GM23248 (cell line): ENCODE measurements at regions not wholly inside any gene's neighbourhood (a gene's known extent, or its start where the extent isn't known, plus 50 kb on each side); places are given as distances from the start of the nearest gene placed in this dataset.

Experiments
- DNase-seq: peaks from one replicate; pipeline ENCODE4 v3.0.0-alpha.2; 2015
- H2AFZ ChIP-seq: fragments of 200-600 bp; sonication (generic); 2 replicates; pipeline ENCODE4 v1.6.1; 2016; ENCODE audit warnings: antibody characterized with exemption
- H3F3A ChIP-seq: fragments of 200-600 bp; sonication (generic); 2 replicates; pipeline ENCODE4 v1.6.1; 2016; ENCODE audit warnings: mild to moderate bottlenecking, antibody characterized with exemption, mixed run types; ENCODE audit not compliant: insufficient read depth
- H3K27ac ChIP-seq: fragments of 200-600 bp; sonication (generic); 2 replicates; pipeline ENCODE4 v1.5.1; 2016; ENCODE audit warnings: mild to moderate bottlenecking
- H3K27me3 ChIP-seq: fragments of 200-600 bp; sonication (generic); replicated peaks from 2 replicates; pipeline ENCODE4 v1.6.1; 2016; ENCODE audit warnings: mild to moderate bottlenecking; ENCODE audit not compliant: insufficient read depth
- H3K36me3 ChIP-seq: fragments of 200-600 bp; sonication (generic); 2 replicates; pipeline ENCODE4 v1.6.1; 2016; ENCODE audit warnings: low read depth, mild to moderate bottlenecking
- H3K4me1 ChIP-seq: fragments of 200-600 bp; sonication (generic); 2 replicates; pipeline ENCODE4 v1.6.1; 2016; ENCODE audit warnings: mild to moderate bottlenecking; ENCODE audit not compliant: insufficient read depth
- H3K4me2 ChIP-seq: fragments of 200-600 bp; sonication (generic); one replicate; pipeline ENCODE4 v1.6.1; 2016; ENCODE audit warnings: mild to moderate bottlenecking; ENCODE audit not compliant: unreplicated experiment
- H3K4me3 ChIP-seq: fragments of 200-600 bp; sonication (generic); 2 replicates; pipeline ENCODE4 v1.5.1; 2016; ENCODE audit warnings: mild to moderate bottlenecking
- H3K79me2 ChIP-seq: fragments of 200-600 bp; sonication (generic); 2 replicates; pipeline ENCODE4 v1.6.1; 2016; ENCODE audit warnings: mild to moderate bottlenecking; ENCODE audit not compliant: insufficient read depth
- H3K9ac ChIP-seq: fragments of 200-600 bp; sonication (generic); 2 replicates; pipeline ENCODE4 v1.6.1; 2016; ENCODE audit warnings: mild to moderate bottlenecking
- H3K9me2 ChIP-seq: fragments of 200-600 bp; sonication (generic); 2 replicates; pipeline ENCODE4 v1.6.1; 2016; ENCODE audit warnings: mixed run types, mild to moderate bottlenecking, moderate library complexity; ENCODE audit not compliant: insufficient read depth
- H3K9me3 ChIP-seq: fragments of 200-600 bp; sonication (generic); one replicate; pipeline ENCODE4 v1.6.1; 2017; ENCODE audit warnings: low read depth
- H4K20me1 ChIP-seq: fragments of 200-600 bp; sonication (generic); 2 replicates; pipeline ENCODE4 v1.6.0; 2016; ENCODE audit not compliant: insufficient read depth
- EZH2 ChIP-seq: fragments of 200-600 bp; sonication (generic); IDR thresholded peaks from 2 replicates; pipeline ENCODE4 v1.6.1; 2018; ENCODE audit warnings: antibody characterized with exemption, mild to moderate bottlenecking; ENCODE audit not compliant: insufficient read depth, poor library complexity, severe bottlenecking
- EZH2phosphoT487 ChIP-seq: fragments of 200-600 bp; sonication (generic); IDR thresholded peaks from 2 replicates; pipeline ENCODE4 v1.6.1; 2018; ENCODE audit warnings: antibody characterized with exemption, moderate library complexity, mild to moderate bottlenecking, low read depth; ENCODE audit not compliant: insufficient read depth
- whole genome bisulfite sequencing, 2 experiments: methylation state at CpG; one replicate each; pipeline ENCODE4 v1.1.6; 2015 to 2017; ENCODE audit warnings: low lambda C conversion rate in 2 of 2, low coverage in 1 of 2; ENCODE audit errors: missing lambda C conversion rate in 2 of 2; 5-methylcytosine and 5-hydroxymethylcytosine counted together
- in situ Hi-C: fragments of 300-500 bp; cut with MboI; formaldehyde crosslinking; loops from 2 replicates; pipeline ENCODE4 v1.15.0; 2020

DNA sequence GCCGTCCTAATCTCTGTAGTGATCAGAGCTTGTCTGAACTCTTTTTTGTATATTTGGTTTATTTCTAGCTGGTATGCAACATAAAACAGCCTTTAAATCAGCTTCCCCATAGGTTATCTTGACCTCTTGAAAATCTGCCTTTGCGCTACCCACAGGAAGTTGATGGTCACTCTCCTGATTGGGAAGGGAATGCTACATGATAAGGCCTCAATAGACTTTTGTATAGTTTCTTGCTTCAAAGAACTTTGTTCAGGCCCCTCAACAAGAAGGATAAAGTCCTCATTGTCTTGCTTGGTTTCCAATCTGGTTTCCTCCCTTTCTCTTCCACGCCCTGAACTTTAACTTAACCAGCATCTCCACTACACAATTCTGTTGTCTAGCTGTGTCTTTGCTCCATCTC lies 95.4 kb upstream of the TENT5A start:
- Histone ChIP-seq H3K4me2 (no peak overlapping the region), H3F3A (peaks cover 15% of the 10 kb centered on the region; the same call in 1 of the 2 replicates), H3K4me1 (peaks cover 17% of the 10 kb centered on the region), H3K27ac (no peak overlapping the region), H3K36me3 (no peaks in the 10 kb centered on the region), H3K9me3 (no peaks in the 10 kb centered on the region), H2AFZ (no peak overlapping the region), H3K9me2 (no peaks in the 10 kb centered on the region), H3K79me2 (no peaks in the 10 kb centered on the region), H3K27me3 (no peaks in the 10 kb centered on the region), H3K9ac (no peak overlapping the region), H4K20me1 (no peaks in the 10 kb centered on the region), H3K4me3 (no peak overlapping the region)
- in situ Hi-C loops, result no loop called here
- whole genome bisulfite sequencing, 2 experiments, result 96 to 97% methylated on average over 3 of the region's 3 CpGs
- TF ChIP-seq EZH2 (no peak), EZH2phosphoT487 (no peak)
- DNase-seq, result no peak

DNA sequence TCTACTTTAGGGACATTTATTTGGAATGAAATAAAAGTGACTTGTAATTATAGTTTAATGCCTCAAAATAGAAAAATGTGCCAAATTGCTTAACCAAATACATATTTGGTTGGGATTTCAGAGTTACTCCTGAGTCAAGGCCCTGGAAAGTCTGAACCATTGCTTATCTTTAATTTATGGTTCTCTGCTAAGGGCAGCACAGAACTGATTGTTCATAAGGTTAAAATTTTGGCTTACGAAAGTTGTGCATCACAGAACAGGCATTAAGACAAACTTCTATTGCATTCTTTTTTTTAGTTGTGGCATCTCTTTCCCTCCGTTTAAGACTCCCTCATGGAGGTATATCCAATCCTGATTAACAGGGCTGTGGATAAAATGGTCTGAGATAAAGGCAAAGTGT lies 92.2 kb upstream of the TENT5A start:
- no peaks in the 10 kb centered on the region for H4K20me1 ChIP-seq
- no peaks in the 10 kb centered on the region for H3K27me3 ChIP-seq
- no peaks in the 10 kb centered on the region for H3K9me3 ChIP-seq
- 22 to 26% methylated on average over 2 of the region's 2 CpGs for WGBS, 2 experiments
- no peak for TF ChIP-seq EZH2
- no peak for TF ChIP-seq EZH2phosphoT487
- H3K4me2 ChIP-seq, result no peak overlapping the region
- H3K36me3 ChIP-seq, result no peaks in the 10 kb centered on the region
- H3F3A ChIP-seq, result peaks cover 15% of the 10 kb centered on the region; the same call in 1 of the 2 replicates
- H3K9ac ChIP-seq, result no peak overlapping the region
- H3K27ac ChIP-seq, result peak overlapping the region; percentile 47
- in situ Hi-C loops, result no loop called here
- peak; percentile 63 for DNase-seq
- peak overlapping the region; percentile 37; the same call in 1 of the 2 replicates for H2AFZ ChIP-seq
- H3K9me2 ChIP-seq, result no peaks in the 10 kb centered on the region
- no peak overlapping the region for H3K4me3 ChIP-seq
- peaks cover 22% of the 10 kb centered on the region for H3K4me1 ChIP-seq
- H3K79me2 ChIP-seq, result no peaks in the 10 kb centered on the region

DNA sequence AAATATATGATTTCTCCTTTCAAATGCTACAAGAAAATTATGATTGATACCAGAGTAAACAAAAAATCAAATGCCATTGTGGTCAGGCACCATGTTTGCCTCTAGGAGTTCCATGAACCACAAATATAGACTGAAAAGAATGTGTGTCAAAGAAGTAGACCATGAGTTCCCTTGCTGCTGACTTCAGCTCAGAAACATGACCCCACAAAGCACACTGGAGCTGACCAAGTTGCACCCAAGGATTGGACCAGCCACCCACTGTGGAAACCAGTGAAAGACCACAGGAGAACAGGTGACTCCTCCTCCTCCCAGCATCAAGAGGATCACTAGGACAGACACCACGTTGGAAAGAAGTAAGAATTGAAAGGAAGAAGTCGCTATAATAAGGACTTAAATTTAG lies 90.8 kb upstream of the TENT5A start:
- in situ Hi-C loops, result no loop called here
- no peak overlapping the region for H3K4me3 ChIP-seq
- peaks cover 22% of the 10 kb centered on the region for H3K4me1 ChIP-seq
- no peak overlapping the region for H3K4me2 ChIP-seq
- H2AFZ ChIP-seq, result no peak overlapping the region
- WGBS, 2 experiments, result 32 to 35% methylated on average over 2 of the region's 2 CpGs
- no peaks in the 10 kb centered on the region for H3K9me2 ChIP-seq
- no peak for TF ChIP-seq EZH2
- TF ChIP-seq EZH2phosphoT487, result no peak
- H3K27ac ChIP-seq, result no peak overlapping the region
- H3K36me3 ChIP-seq, result no peaks in the 10 kb centered on the region
- no peak for DNase-seq
- no peaks in the 10 kb centered on the region for H3K79me2 ChIP-seq
- no peak overlapping the region for H3K9ac ChIP-seq
- H3K27me3 ChIP-seq, result no peaks in the 10 kb centered on the region
- peaks cover 15% of the 10 kb centered on the region; the same call in 1 of the 2 replicates for H3F3A ChIP-seq
- H3K9me3 ChIP-seq, result no peaks in the 10 kb centered on the region
- H4K20me1 ChIP-seq, result no peaks in the 10 kb centered on the region

GRCh38 chr6:81842254-81842653 lies 89.8 kb upstream of the TENT5A start:
- in situ Hi-C loops, result no loop called here
- no peaks in the 10 kb centered on the region for H3K27me3 ChIP-seq
- no peak for DNase-seq

GRCh38 chr6:81838724-81839426 lies 86.4 kb upstream of the TENT5A start:
- Histone ChIP-seq H3K36me3 (no peaks in the 10 kb centered on the region), H4K20me1 (no peaks in the 10 kb centered on the region), H3K4me1 (peaks cover 15% of the 10 kb centered on the region), H3F3A (peaks cover 8% of the 10 kb centered on the region), H3K4me3 (no peak overlapping the region), H3K9ac (no peak overlapping the region), H3K9me2 (no peaks in the 10 kb centered on the region), H3K27me3 (no peaks in the 10 kb centered on the region), H3K79me2 (no peaks in the 10 kb centered on the region), H2AFZ (no peak overlapping the region), H3K9me3 (no peaks in the 10 kb centered on the region), H3K4me2 (no peak overlapping the region), H3K27ac (no peak overlapping the region)
- peak; percentile 5 for DNase-seq
- TF ChIP-seq EZH2 (no peak), EZH2phosphoT487 (no peak)
- 71 to 90% methylated on average over 1 of the region's 1 CpG for WGBS, 2 experiments
- in situ Hi-C loops, result no loop called here

More at GRCh38 chr6:81842254-81842653, 89.8 kb upstream of the TENT5A start:
- H3K9me3 ChIP-seq, result no peaks in the 10 kb centered on the region
- TF ChIP-seq EZH2 (no peak), EZH2phosphoT487 (no peak)
- H3K4me3 ChIP-seq, result no peak overlapping the region
- H3K79me2 ChIP-seq, result no peaks in the 10 kb centered on the region
- H3K9me2 ChIP-seq, result no peaks in the 10 kb centered on the region
- no peak overlapping the region for H2AFZ ChIP-seq
- H3K36me3 ChIP-seq, result no peaks in the 10 kb centered on the region
- no peak overlapping the region for H3K4me2 ChIP-seq
- H3K4me1 ChIP-seq, result peaks cover 22% of the 10 kb centered on the region
- H3K9ac ChIP-seq, result no peak overlapping the region
- H3K27ac ChIP-seq, result no peak overlapping the region
- peaks cover 15% of the 10 kb centered on the region; the same call in 1 of the 2 replicates for H3F3A ChIP-seq
- no peaks in the 10 kb centered on the region for H4K20me1 ChIP-seq
